IMR-90 (cell line): ENCODE measurements at regions not wholly inside any gene's neighbourhood (a gene's known extent, or its start where the extent isn't known, plus 50 kb on each side); places are given as distances from the start of the nearest gene placed in this dataset.

ENCODE experiments used
- ATAC-seq: fragments of 200-7000 bp; cut with Tn5 transposase; 2 replicates; pipeline ENCODE4 v1.9.1; 2020; ENCODE audit warnings: low read depth, mild to moderate bottlenecking, moderate library complexity
- BruUV-seq: library from RNA; stranded (reverse); fragments of 400-500 nt; replicated peaks from 2 replicates; lab custom pipeline; 2021; lab: Mats Ljungman, UMichigan
- CTCF ChIA-PET: fragments of 300-600 bp; formaldehyde crosslinking; extraction: SDS; loops from one replicate; lab custom pipeline; 2021; ENCODE audit warnings: antibody characterized with exemption; lab: Yijun Ruan, JAX
- POLR2A ChIA-PET: fragments of 300-600 bp; sonication (Branson Sonifier 250); formaldehyde crosslinking; loops from one replicate; lab custom pipeline; 2022; ENCODE audit warnings: antibody characterized with exemption; ENCODE audit not compliant: unreplicated experiment; lab: Charles Lee
- DNase-seq: peaks from one replicate; pipeline ENCODE4 v3.0.0; 2013
- H2AFZ ChIP-seq: replicated peaks from 2 replicates; pipeline ENCODE3; 2013; ENCODE audit warnings: low read length, mild to moderate bottlenecking; ENCODE audit not compliant: poor library complexity
- H2AK5ac ChIP-seq: 2 replicates; pipeline ENCODE4 v1.6.1; 2013; ENCODE audit warnings: low read depth, low read length, inconsistent platforms
- H2AK9ac ChIP-seq: replicated peaks from 2 replicates; pipeline ENCODE3; 2013; ENCODE audit warnings: mild to moderate bottlenecking, low read depth, low read length, moderate library complexity; ENCODE audit not compliant: poor library complexity
- H2BK120ac ChIP-seq: 2 replicates; pipeline ENCODE4 v1.6.1; 2013; ENCODE audit warnings: low read depth, low read length, inconsistent platforms
- H2BK15ac ChIP-seq: 3 replicates; pipeline ENCODE4 v1.6.1; 2013; ENCODE audit warnings: low read depth, low read length, inconsistent platforms
- H2BK20ac ChIP-seq: 2 replicates; pipeline ENCODE4 v1.6.1; 2013; ENCODE audit warnings: low read depth, mild to moderate bottlenecking, inconsistent platforms, low read length, moderate library complexity
- H2BK5ac ChIP-seq: 2 replicates; pipeline ENCODE4 v1.6.1; 2013; ENCODE audit warnings: mild to moderate bottlenecking, low read depth, low read length, inconsistent platforms; ENCODE audit not compliant: poor library complexity, severe bottlenecking
- H3K14ac ChIP-seq: replicated peaks from 2 replicates; pipeline ENCODE4 v1.6.1; 2013; ENCODE audit warnings: low read depth, low read length, inconsistent platforms
- H3K18ac ChIP-seq: 2 replicates; pipeline ENCODE4 v1.6.1; 2013; ENCODE audit warnings: low read depth, low read length, control low read depth
- H3K23ac ChIP-seq: 2 replicates; pipeline ENCODE4 v1.6.1; 2013; ENCODE audit warnings: low read depth, low read length, inconsistent platforms
- H3K27ac ChIP-seq: 2 replicates; pipeline ENCODE4 v1.5.1; 2013; ENCODE audit warnings: mild to moderate bottlenecking, control low read depth, low read length; ENCODE audit not compliant: insufficient read depth
- H3K27me3 ChIP-seq: 2 replicates; pipeline ENCODE4 v1.6.1; 2013; ENCODE audit warnings: low read length; ENCODE audit not compliant: control insufficient read depth, insufficient read depth
- H3K36me3 ChIP-seq: 2 replicates; pipeline ENCODE4 v1.6.1; 2013; ENCODE audit warnings: low read length, mixed read lengths; ENCODE audit not compliant: control insufficient read depth, insufficient read depth
- H3K4ac ChIP-seq: 2 replicates; pipeline ENCODE4 v1.6.1; 2013; ENCODE audit warnings: low read depth, low read length, inconsistent platforms
- H3K4me1 ChIP-seq: 2 replicates; pipeline ENCODE4 v1.6.1; 2013; ENCODE audit warnings: low read length, mixed read lengths; ENCODE audit not compliant: control insufficient read depth, insufficient read depth
- H3K4me2 ChIP-seq: 2 replicates; pipeline ENCODE4 v1.6.1; 2013; ENCODE audit warnings: low read depth, mild to moderate bottlenecking, control low read depth, low read length, moderate library complexity
- H3K4me3 ChIP-seq: 2 replicates; pipeline ENCODE4 v1.5.1; 2013; ENCODE audit warnings: low read depth, mild to moderate bottlenecking, control low read depth, low read length, moderate library complexity; ENCODE audit not compliant: insufficient read depth
- H3K56ac ChIP-seq: 2 replicates; pipeline ENCODE4 v1.6.1; 2013; ENCODE audit warnings: low read length, inconsistent platforms; ENCODE audit not compliant: insufficient read depth; ENCODE audit errors: extremely low read depth
- H3K79me1 ChIP-seq, 2 experiments: 2 replicates each; pipeline ENCODE4 v1.6.1; 2013; ENCODE audit warnings: low read length in 2 of 2, inconsistent platforms in 1 of 2, low read depth in 1 of 2
- H3K9ac ChIP-seq: 2 replicates; pipeline ENCODE4 v1.6.1; 2013; ENCODE audit warnings: low read depth, low read length, control low read depth
- H3K9me1 ChIP-seq: 2 replicates; pipeline ENCODE4 v1.6.1; 2013; ENCODE audit warnings: low read length, inconsistent platforms; ENCODE audit not compliant: insufficient read depth
- H3K9me3 ChIP-seq: 2 replicates; pipeline ENCODE4 v1.6.1; 2013; ENCODE audit warnings: low read length; ENCODE audit not compliant: control insufficient read depth, insufficient read depth
- H4K20me1 ChIP-seq: 2 replicates; pipeline ENCODE4 v1.6.1; 2013; ENCODE audit warnings: low read length, inconsistent platforms; ENCODE audit not compliant: insufficient read depth
- H4K5ac ChIP-seq: 2 replicates; pipeline ENCODE4 v1.6.1; 2013; ENCODE audit warnings: mild to moderate bottlenecking, low read depth, low read length, control low read depth
- H4K8ac ChIP-seq, 2 experiments: 2 replicates each; pipeline ENCODE4 v1.6.1; 2013; ENCODE audit warnings: low read depth in 2 of 2, low read length in 2 of 2, control low read depth in 1 of 2, inconsistent platforms in 1 of 2
- H4K91ac ChIP-seq: 2 replicates; pipeline ENCODE4 v1.6.1; 2013; ENCODE audit warnings: low read depth, low read length, inconsistent platforms; ENCODE audit not compliant: insufficient read depth
- BHLHE40 ChIP-seq: fragments of 150-350 bp; IDR thresholded peaks from 2 replicates; pipeline ENCODE4 v1.6.1; 2016; ENCODE audit warnings: mild to moderate bottlenecking, low read depth, low read length
- CEBPB ChIP-seq: IDR thresholded peaks from 2 replicates; pipeline ENCODE4 v1.6.1; 2012; ENCODE audit warnings: low read depth, low read length, improper control_type of control experiment
- CHD1 ChIP-seq: IDR thresholded peaks from 2 replicates; pipeline ENCODE4 v1.6.1; 2012; ENCODE audit warnings: low read depth, low read length, improper control_type of control experiment
- CTCF ChIP-seq: conservative IDR thresholded peaks from 2 replicates; pipeline ENCODE4 v1.5.1; 2012; ENCODE audit warnings: mild to moderate bottlenecking, low read depth, low read length, improper control_type of control experiment
- RAD21 ChIP-seq: IDR thresholded peaks from 2 replicates; pipeline ENCODE4 v1.6.1; 2012; ENCODE audit warnings: low read length, improper control_type of control experiment
- SMC3 ChIP-seq: fragments of 150-350 bp; IDR thresholded peaks from 2 replicates; pipeline ENCODE4 v1.6.1; 2016; ENCODE audit warnings: low read depth, mild to moderate bottlenecking, antibody characterized with exemption, low read length, moderate library complexity
- WGBS, 2 experiments: methylation state at CpG; one replicate each; pipeline versions ENCODE4 v1.1.5 to v1.1.7; 2013; ENCODE audit warnings: missing lambda C conversion rate in 2 of 2; ENCODE audit not compliant: insufficient read length in 1 of 2; ENCODE audit errors: extremely low coverage in 2 of 2; 5-methylcytosine and 5-hydroxymethylcytosine counted together
- dilution Hi-C: fragments of 300-500 bp; cut with HindIII; formaldehyde crosslinking; loops from one replicate; pipeline ENCODE4 v1.14.3; 2018; ENCODE audit warnings: low sequenced_read_pairs; ENCODE audit not compliant: unreplicated experiment
- in situ Hi-C: fragments of 300-500 bp; cut with MboI; formaldehyde crosslinking; loops from 3 replicates; pipeline ENCODE4 v1.14.3; 2019; ENCODE audit warnings: low sequenced_read_pairs, inconsistent platforms, mixed read lengths
- intact Hi-C: fragments of 100-400 bp; cut with micrococcal nuclease; formaldehyde crosslinking; loops from 2 replicates; pipeline ENCODE4 v1.10.0; 2022

- no peaks in the 10 kb centered on the region for H3K9me3 ChIP-seq
- no TSS peak for BruUV-seq
- no peak overlapping the region for H2BK15ac ChIP-seq
- no peaks in the 10 kb centered on the region for H3K9me1 ChIP-seq
- no peak overlapping the region for H3K56ac ChIP-seq
- H2AK5ac ChIP-seq = no peak overlapping the region
- CTCF ChIA-PET = no interaction called here
- DNase-seq (peak; percentile 80), ATAC-seq (peak; percentile 100)
- dilution Hi-C loops (no loop called here), in situ Hi-C loops (loop anchor here (5.0 kb wide), 1 partner anchor 382 kb away; no protein-coding TSS in a partner anchor), intact Hi-C loops (loop anchor here (1.0 to 5.0 kb wide), 2 partner anchors 202 to 384 kb away; no protein-coding TSS in a partner anchor)
- H2BK5ac ChIP-seq = no peak overlapping the region
- no peak overlapping the region for H3K4me3 ChIP-seq
- no peak overlapping the region for H3K14ac ChIP-seq
- TF ChIP-seq CTCF (peak; percentile 70), CEBPB (no peak), BHLHE40 (no peak), CHD1 (no peak), RAD21 (peak; percentile 47), SMC3 (peak; percentile 75)
- H3K18ac ChIP-seq = no peak overlapping the region
- 0% methylated on average over 1 of the region's 3 CpGs; no CpG with 5 or more reads in 1 of the 2 experiments for WGBS, 2 experiments
- POLR2A ChIA-PET = no interaction called here
- H4K5ac ChIP-seq = no peak overlapping the region
- 0 out of 2 replicates have a peak, but pooled peaks cover 2% of the 10 kb centered on the region for H3K27me3 ChIP-seq
- H3K4me1 ChIP-seq = no peaks in the 10 kb centered on the region
- no peak overlapping the region for H3K23ac ChIP-seq
- H4K20me1 ChIP-seq = no peaks in the 10 kb centered on the region
- H3K4ac ChIP-seq = no peak overlapping the region
- no peaks in the 10 kb centered on the region for H3K36me3 ChIP-seq
- no peak overlapping the region for H4K91ac ChIP-seq
- no peak overlapping the region for H3K27ac ChIP-seq
- H3K9ac ChIP-seq = no peak overlapping the region
- H3K4me2 ChIP-seq = no peak overlapping the region
- no peak overlapping the region for H2BK120ac ChIP-seq
- no peaks in the 10 kb centered on the region for H3K79me1 ChIP-seq
- H2AK9ac ChIP-seq = no peak overlapping the region
- H2AFZ ChIP-seq = no peak overlapping the region
- H4K8ac ChIP-seq = no peak overlapping the region
- no peak overlapping the region for H2BK20ac ChIP-seq
Observed at GRCh38 chrX:101799387-101799786, 132.4 kb downstream of the ZMAT1 start.
